Transverse colon (tissue), 4 donors: ENCODE measurements at regions not wholly inside any gene's neighbourhood (a gene's known extent, or its start where the extent isn't known, plus 50 kb on each side); places are given as distances from the start of the nearest gene placed in this dataset.

Experiments
- DNase-seq: peaks from one replicate; pipeline ENCODE4 v3.0.0-alpha.2; 2019
- H3K27ac ChIP-seq, 4 donors: fragments of 200-600 bp; sonication (generic); 2 replicates each; pipeline ENCODE4 v1.5.1; 2016 to 2018; ENCODE audit warnings: inconsistent platforms in 4 of 4
- H3K27me3 ChIP-seq: fragments of 200-600 bp; sonication (generic); 2 replicates; pipeline ENCODE4 v1.5.1; 2017; ENCODE audit warnings: inconsistent platforms
- H3K36me3 ChIP-seq, 4 donors: fragments of 200-600 bp; sonication (generic); 2 replicates each; pipeline ENCODE4 v1.5.1; 2017 to 2019; ENCODE audit warnings: inconsistent platforms in 4 of 4
- H3K4me1 ChIP-seq, 4 donors: fragments of 200-600 bp; sonication (generic); 2 replicates each; pipeline ENCODE4 v1.5.1; 2017 to 2020; ENCODE audit warnings: inconsistent platforms in 4 of 4
- H3K4me3 ChIP-seq, 4 donors: fragments of 200-600 bp; sonication (generic); 1 replicate in 1 of 4; 2 replicates in 3 of 4; pipeline versions ENCODE4 v1.5.1 to v1.6.1; 2017 to 2019; ENCODE audit warnings: inconsistent platforms in 4 of 4
- H3K9me3 ChIP-seq, 2 donors: fragments of 200-600 bp; sonication (generic); 2 replicates each; pipeline ENCODE4 v1.5.1; 2017 to 2019; ENCODE audit warnings: inconsistent platforms in 2 of 2
- EP300 ChIP-seq: sonication (generic); formaldehyde crosslinking; IDR thresholded peaks from one replicate; pipeline ENCODE4 v1.6.1; 2017; ENCODE audit warnings: antibody characterized with exemption, low read depth
- POLR2A ChIP-seq: fragments of 450-650 bp; IDR thresholded peaks from one replicate; pipeline ENCODE4 v1.6.1; 2016; ENCODE audit warnings: antibody characterized with exemption, mild to moderate bottlenecking, moderate library complexity
- POLR2AphosphoS5 ChIP-seq, 3 donors: sonication (generic); formaldehyde crosslinking; IDR thresholded peaks; one replicate each; pipeline ENCODE4 v1.6.1; 2016; ENCODE audit warnings: antibody characterized with exemption in 3 of 3
- WGBS, 2 donors: methylation state at CpG; one replicate each; pipeline ENCODE4 v1.1.5; 2018; ENCODE audit warnings: low coverage in 1 of 2; 5-methylcytosine and 5-hydroxymethylcytosine counted together
- in situ Hi-C, 4 donors: fragments of 200-750 bp; cut with MboI; loops; one replicate each; pipeline versions ENCODE4 v1.15.0 to v1.15.1; 2017; ENCODE audit warnings: low sequenced_read_pairs in 3 of 4, low pct_ligation_motif_present in 1 of 4, low pct_unique_long_range_greater_than_20kb in 1 of 4
- intact Hi-C: fragments of 100-400 bp; cut with DNase I; formaldehyde crosslinking; loops from one replicate; pipeline ENCODE4 v1.15.1; 2023; ENCODE audit warnings: low total_unique reads
- TF ChIP-seq, protein P1 (sequence below), 5 experiments: fragments of 200-600 bp in 3 of 5; fragments of 450-650 bp in 2 of 5; sonication (generic) in 3 of 5; IDR thresholded peaks; 1 replicate in 2 of 5; 2 replicates in 3 of 5; pipeline ENCODE4 v1.5.1; 2016 to 2017; ENCODE audit warnings: antibody characterized with exemption in 5 of 5, inconsistent platforms in 3 of 5, mild to moderate bottlenecking in 2 of 5, moderate library complexity in 1 of 5

DNA sequence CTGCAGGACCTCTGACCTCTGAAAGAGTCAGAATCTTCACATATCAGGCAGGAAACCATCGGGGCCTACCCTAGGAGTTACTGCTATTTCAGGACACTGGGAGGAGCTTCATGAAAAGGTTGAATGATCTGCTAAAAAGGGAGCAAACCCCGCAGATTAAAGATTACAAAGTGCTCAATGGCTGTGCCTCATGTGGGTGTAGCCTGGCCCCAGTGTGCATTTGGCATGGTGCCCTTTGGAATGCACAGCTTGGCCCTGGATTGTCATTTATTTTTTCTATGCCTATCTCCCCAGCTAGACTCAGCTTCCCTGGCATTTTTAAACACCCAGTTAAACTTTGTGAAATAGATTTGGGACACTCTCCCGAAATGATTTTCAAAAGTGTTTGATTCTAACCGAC lies 368.5 kb upstream of the SPTLC3 start:
- no peaks in the 10 kb centered on the region for H3K9me3 ChIP-seq
- H3K27ac ChIP-seq = no peak overlapping the region
- no peaks in the 10 kb centered on the region for H3K36me3 ChIP-seq
- no peaks in the 10 kb centered on the region for H3K4me1 ChIP-seq
- H3K27me3 ChIP-seq = no peaks in the 10 kb centered on the region
- H3K4me3 ChIP-seq = no peak overlapping the region
- 73 to 93% methylated on average over 4 of the region's 4 CpGs for WGBS, 2 donors
- in situ Hi-C loops (no loop called here), intact Hi-C loops (no loop called here)
- TF ChIP-seq, protein P1, sequence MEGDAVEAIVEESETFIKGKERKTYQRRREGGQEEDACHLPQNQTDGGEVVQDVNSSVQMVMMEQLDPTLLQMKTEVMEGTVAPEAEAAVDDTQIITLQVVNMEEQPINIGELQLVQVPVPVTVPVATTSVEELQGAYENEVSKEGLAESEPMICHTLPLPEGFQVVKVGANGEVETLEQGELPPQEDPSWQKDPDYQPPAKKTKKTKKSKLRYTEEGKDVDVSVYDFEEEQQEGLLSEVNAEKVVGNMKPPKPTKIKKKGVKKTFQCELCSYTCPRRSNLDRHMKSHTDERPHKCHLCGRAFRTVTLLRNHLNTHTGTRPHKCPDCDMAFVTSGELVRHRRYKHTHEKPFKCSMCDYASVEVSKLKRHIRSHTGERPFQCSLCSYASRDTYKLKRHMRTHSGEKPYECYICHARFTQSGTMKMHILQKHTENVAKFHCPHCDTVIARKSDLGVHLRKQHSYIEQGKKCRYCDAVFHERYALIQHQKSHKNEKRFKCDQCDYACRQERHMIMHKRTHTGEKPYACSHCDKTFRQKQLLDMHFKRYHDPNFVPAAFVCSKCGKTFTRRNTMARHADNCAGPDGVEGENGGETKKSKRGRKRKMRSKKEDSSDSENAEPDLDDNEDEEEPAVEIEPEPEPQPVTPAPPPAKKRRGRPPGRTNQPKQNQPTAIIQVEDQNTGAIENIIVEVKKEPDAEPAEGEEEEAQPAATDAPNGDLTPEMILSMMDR (IDR thresholded peaks at IDR 0.05) = no peak
- TF ChIP-seq EP300 (no peak), POLR2AphosphoS5 (IDR thresholded peaks at IDR 0.05) (no peak), POLR2A (no peak)
- DNase-seq = peak; percentile 8

DNA sequence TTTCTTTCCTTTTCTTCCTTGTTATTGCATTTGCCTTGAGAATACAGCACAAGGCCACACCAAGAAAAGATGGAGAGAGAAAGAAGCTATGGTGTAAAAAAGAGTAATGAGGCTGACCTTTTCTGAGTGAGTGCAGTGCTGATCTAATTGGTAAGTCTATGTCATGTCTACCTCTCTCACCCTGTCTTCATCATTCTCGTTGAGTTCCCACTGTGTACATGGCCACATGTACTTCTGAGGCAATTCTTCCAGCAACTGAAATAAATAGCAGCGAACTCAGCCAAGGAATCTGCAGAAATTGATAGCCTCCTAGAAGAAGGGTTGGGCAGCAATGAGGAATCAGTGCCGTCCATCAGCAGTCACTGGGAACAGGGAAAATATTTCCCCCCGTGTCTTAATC lies 367.2 kb upstream of the SPTLC3 start:
- Histone ChIP-seq H3K9me3 (no peaks in the 10 kb centered on the region), H3K27ac (no peak overlapping the region), H3K4me3 (no peak overlapping the region), H3K4me1 (no peaks in the 10 kb centered on the region), H3K27me3 (no peaks in the 10 kb centered on the region), H3K36me3 (no peaks in the 10 kb centered on the region)
- intact Hi-C loops (no loop called here), in situ Hi-C loops (no loop called here)
- WGBS, 2 donors = 66 to 94% methylated on average over 2 to 4 of the region's 4 CpGs
- TF ChIP-seq POLR2AphosphoS5 (IDR thresholded peaks at IDR 0.05) (no peak), POLR2A (no peak), EP300 (no peak)
- TF ChIP-seq, protein P1 (IDR thresholded peaks at IDR 0.05) = no peak
- no peak for DNase-seq

DNA sequence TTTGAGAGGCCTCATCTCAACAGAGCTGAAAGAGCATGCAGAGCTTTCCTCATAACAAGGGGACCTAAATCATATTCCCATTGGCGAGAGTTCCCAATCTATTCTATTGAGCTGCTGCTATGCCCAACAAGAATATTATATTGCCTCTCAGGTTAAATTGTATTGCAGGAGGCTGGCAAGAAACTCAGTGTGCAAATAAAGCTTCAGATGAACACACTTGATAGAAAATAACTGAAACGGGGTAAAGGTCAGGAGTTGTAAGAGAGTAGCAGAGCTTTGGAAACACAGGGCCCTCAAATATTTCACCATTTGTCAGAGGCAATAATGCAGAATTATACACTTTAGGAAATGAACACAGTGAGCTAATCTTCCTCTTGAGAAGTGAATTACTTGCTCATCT lies 364.3 kb upstream of the SPTLC3 start:
- WGBS, 2 donors = 58 to 75% methylated on average over 2 of the region's 2 CpGs
- no peaks in the 10 kb centered on the region for H3K4me1 ChIP-seq
- intact Hi-C loops (no loop called here), in situ Hi-C loops (no loop called here)
- no peak for TF ChIP-seq POLR2A
- TF ChIP-seq, protein P1 (IDR thresholded peaks at IDR 0.05) = no peak
- no peak for TF ChIP-seq POLR2AphosphoS5 (IDR thresholded peaks at IDR 0.05)
- TF ChIP-seq EP300 = no peak
- DNase-seq = no peak
- H3K4me3 ChIP-seq = no peak overlapping the region
- H3K27ac ChIP-seq = no peak overlapping the region
- no peaks in the 10 kb centered on the region for H3K9me3 ChIP-seq
- H3K27me3 ChIP-seq = no peaks in the 10 kb centered on the region
- no peaks in the 10 kb centered on the region for H3K36me3 ChIP-seq

DNA sequence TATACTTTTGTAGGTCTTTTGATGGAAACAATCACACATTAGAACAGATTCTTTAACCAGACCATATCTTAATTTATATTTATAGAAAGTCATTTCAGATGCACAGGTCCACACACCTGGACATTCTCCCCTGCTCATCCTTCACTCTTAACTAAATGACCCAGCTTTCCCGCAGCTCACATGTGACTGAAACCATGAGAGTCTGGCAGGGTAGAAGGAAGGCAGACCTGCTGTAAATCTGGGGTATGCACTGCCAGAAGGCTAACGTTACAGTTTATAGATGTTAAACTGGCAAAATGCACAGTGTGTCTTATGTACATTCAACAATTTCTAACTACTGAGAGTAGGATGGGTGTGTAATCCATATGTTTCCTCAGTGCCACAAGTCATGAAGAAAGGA lies 359.5 kb upstream of the SPTLC3 start:
- Histone ChIP-seq H3K4me1 (no peaks in the 10 kb centered on the region), H3K27ac (no peak overlapping the region), H3K36me3 (no peaks in the 10 kb centered on the region), H3K9me3 (no peaks in the 10 kb centered on the region), H3K27me3 (no peaks in the 10 kb centered on the region), H3K4me3 (no peak overlapping the region)
- in situ Hi-C loops (no loop called here), intact Hi-C loops (no loop called here)
- no peak for DNase-seq
- 33 to 77% methylated on average over 1 to 2 of the region's 2 CpGs for WGBS, 2 donors
- TF ChIP-seq, protein P1 (IDR thresholded peaks at IDR 0.05) = no peak
- no peak for TF ChIP-seq POLR2A
- no peak for TF ChIP-seq POLR2AphosphoS5 (IDR thresholded peaks at IDR 0.05)
- no peak for TF ChIP-seq EP300
